HG02798 (cell line): ENCODE measurements at regions not wholly inside any gene's neighbourhood (a gene's known extent, or its start where the extent isn't known, plus 50 kb on each side); places are given as distances from the start of the nearest gene placed in this dataset.

Source experiments
- ATAC-seq: cut with Tn5 transposase; IDR thresholded peaks from one replicate; pipeline ENCODE4 v1.9.1; 2021; ENCODE audit warnings: mild to moderate bottlenecking; ENCODE audit not compliant: unreplicated experiment, poor library complexity

DNA sequence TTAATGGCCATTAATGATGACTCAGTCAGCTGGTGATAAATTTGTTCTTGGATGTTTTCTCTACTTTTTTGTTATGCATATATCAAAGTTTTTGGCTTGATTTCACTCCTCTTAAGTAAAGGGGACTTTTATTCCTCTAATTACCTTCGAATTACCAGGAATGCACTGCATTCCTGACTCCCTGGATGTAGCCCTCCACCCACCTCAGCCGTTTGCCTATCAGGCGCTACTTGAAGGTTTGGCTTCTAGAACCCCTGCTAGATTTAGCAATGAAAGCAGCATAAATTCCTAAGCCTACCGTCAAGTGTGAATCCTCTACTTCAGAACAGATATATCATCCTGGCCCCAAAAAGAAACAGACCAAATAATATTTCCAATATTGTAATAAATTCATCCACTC is 387.8 kb upstream of the ADGRL2 start:
- no peak for ATAC-seq

GRCh38 chr1:81410941-81411340 is 389.8 kb upstream of the ADGRL2 start:
- no peak for ATAC-seq

- no peak for ATAC-seq
Observed at GRCh38 chr1:81410351-81410750, 390.4 kb upstream of the ADGRL2 start.

DNA sequence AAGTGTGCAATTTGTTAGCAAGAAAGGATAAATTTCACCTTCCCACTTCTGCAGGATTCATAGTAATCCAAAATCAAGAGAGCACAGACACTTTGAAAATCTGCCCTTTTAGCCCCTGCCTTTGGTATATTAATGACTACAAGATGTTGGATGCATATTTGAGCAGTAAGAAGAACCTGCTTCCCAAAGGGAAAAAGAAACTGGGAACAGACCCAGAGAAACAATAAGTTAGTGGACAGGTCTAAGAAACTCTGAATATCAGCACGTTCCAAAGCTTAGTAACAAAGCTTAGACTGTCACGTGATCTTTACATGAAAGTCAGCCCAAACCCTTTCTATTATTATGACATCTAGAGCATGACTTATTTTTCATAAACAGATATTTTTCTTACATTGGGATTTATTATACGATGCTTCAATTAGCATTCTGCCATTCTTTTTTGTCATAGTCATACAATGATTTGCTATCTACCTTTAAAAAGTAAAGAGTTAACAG is 390.9 kb upstream of the ADGRL2 start:
- ATAC-seq: no peak

- no peak for ATAC-seq
Observed at GRCh38 chr1:81409262-81409661, 391.5 kb upstream of the ADGRL2 start.

GRCh38 chr1:81408419-81408818 is 392.3 kb upstream of the ADGRL2 start:
- ATAC-seq: no peak

GRCh38 chr1:81407000-81407821 is 393.5 kb upstream of the ADGRL2 start:
- no peak for ATAC-seq

- no peak for ATAC-seq
Observed at GRCh38 chr1:81406292-81406999, 394.3 kb upstream of the ADGRL2 start.

DNA sequence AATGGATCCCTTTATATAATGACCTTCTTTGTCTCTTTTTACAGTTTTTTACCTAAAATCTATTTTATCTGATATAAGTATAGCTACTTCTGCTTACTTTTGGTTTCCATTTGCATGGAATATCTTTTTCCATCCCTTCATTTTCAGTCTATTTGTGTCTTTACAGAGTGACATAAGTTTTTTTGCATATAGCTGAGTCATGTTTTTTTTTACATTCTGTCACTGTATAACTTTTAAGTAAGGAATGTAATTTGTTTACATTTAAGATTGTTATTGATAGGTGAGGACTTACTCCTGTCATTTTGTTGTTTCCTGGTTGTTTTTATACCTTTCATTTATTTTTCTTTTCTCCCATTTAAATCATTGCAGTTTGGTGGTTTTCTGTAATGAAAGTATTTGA is 402.7 kb upstream of the ADGRL2 start:
- ATAC-seq: no peak

DNA sequence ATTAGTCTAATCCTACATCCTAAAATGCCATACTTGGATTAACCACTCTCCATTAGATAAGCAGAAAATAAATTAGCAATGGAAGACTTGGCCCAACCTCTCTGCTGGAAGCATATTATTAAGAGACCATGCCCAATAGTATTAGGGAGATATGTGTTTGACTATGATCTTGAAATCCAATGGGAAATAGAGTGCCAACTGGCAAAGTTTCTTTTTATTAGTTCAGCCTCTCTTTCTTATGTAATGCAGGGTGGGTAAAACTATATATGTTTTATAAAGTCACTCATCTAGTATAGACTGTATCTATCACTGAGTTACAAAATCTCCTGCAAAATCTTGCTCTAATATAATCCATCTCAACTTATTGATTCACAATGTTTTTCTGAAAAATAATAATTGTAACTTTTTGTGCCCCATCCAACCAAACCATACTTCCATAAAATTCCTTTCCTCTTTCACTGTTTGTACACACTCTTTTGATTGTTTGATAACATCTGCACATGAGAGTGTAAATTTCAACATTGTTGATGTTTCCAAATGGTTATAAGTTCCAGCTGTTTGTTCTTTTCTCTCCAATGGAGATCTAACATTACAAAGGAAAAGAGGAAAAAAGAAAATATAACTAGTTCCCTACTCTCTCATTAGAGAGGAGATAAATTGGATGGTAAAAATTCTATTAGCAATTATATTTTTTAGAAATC is 408.1 kb upstream of the ADGRL2 start:
- ATAC-seq: no peak

- no peak for ATAC-seq
Observed at GRCh38 chr1:81391125-81391828, 409.5 kb upstream of the ADGRL2 start.

DNA sequence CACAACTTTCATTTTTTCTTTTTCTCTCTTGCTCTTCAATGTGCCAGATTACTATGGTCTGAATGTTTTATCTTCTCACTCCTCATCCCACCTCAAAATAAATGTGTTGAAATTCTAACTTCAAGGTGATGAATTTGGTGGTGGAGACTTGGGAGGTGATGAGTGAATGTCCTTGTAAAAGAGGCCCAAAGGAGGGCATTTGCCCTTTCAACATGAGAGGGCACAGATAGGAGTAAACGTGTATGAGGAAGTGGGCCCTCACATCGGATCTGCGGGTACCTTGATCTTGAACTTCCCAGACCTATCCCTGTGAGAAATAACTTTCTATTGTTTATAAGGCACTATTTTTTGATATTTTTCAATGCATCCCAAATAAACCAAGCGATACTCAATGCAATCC is 412.3 kb upstream of the ADGRL2 start:
- ATAC-seq: no peak

- ATAC-seq: no peak
Observed at GRCh38 chr1:81387446-81387845, 413.3 kb upstream of the ADGRL2 start.

DNA sequence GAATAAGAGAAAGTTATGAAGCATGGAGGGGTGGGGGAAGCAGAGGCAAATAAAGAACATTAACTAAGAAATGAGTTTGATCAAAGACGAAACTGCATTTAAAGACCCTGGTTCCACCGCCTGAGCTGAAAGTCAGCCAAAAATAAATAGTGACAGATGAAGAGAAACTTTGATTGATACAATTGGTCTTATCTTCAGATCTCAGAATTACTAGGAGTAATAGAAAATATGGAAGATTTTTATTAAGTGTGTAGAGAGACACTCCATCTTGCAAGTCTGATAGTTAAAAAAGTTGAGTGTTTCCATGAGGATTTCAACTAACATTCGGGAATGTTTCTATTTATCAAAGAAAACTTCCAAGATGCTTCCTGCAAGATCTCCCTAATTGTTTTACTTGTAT is 418.2 kb upstream of the ADGRL2 start:
- ATAC-seq: no peak

DNA sequence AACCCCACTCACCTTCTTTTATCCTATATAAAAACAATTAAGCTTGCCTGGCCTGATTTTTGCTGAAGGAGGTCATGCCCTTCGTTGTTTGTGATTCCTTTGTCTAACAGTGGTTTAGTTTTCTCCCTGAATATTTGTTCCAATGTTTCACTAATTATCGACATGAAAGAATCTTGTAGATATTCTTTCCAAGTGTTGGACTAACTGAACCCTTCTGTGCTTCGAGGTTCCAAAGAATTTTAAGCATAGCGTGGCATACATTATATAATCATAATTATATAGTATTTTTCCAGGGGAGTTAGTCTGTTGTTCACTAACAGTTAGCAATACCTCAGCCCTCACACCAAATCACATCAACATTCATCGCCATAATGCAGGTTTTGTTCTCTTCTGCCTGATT is 418.9 kb upstream of the ADGRL2 start:
- no peak for ATAC-seq

DNA sequence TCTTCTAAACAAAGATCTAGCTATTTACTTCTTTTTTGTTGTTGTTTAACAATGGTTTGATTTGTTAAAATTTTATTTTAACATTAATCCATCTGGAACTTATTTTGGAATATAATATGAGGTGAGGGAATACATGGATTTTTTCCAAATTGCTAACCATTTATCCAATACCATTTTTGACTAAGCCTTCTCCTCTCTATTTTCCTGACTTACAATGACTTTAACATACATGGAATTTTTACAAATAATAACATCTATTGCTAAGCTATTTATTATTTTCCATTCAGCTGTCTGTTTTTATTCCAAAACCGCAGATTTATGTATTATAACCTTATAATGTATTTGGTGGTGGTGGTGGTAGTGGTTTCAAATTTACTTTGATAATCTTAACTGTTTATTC is 420.3 kb upstream of the ADGRL2 start:
- no peak for ATAC-seq

GRCh38 chr1:81379430-81379829 is 421.3 kb upstream of the ADGRL2 start:
- ATAC-seq: no peak

- ATAC-seq: no peak
Observed at GRCh38 chr1:81377406-81377805, 423.3 kb upstream of the ADGRL2 start.

DNA sequence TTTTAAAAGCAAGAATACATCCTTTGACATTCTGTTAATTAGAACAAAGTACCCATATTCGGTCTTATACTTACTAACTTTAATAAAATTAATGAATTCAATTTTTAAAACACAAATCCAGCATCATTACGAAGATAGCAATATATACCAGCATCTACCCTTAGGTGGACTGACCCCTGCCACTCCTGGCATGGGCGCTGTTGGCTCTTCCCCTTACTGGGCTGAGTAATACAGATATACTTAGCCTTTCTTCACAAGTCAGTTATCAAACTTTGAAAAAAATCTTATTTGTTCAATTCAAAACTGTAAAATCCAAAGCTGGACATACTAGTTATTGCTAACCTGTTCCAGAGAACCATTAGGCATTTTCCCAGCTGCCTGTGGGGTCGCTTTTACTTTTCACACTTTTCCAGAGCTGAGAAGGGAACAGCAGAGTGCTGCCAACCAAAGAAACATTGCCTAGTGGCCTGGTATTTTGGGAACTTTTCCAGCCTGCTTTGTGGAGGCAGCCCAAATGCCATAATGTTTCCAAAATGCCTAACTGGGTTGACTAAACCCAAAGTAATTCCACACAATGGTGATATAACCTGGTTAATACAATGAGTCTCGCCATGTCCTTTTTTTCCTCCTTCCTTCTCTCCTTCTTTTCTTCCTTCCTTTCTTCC is 424.7 kb upstream of the ADGRL2 start:
- ATAC-seq: no peak

GRCh38 chr1:81374481-81374880 is 426.3 kb upstream of the ADGRL2 start:
- ATAC-seq: no peak
